GM21723 (cell line): ENCODE measurements at regions not wholly inside any gene's neighbourhood (a gene's known extent, or its start where the extent isn't known, plus 50 kb on each side); places are given as distances from the start of the nearest gene placed in this dataset.

Source experiments
- ATAC-seq: cut with Tn5 transposase; IDR thresholded peaks from one replicate; pipeline ENCODE4 v1.9.1; 2021; ENCODE audit warnings: mild to moderate bottlenecking, moderate library complexity; ENCODE audit not compliant: unreplicated experiment

DNA sequence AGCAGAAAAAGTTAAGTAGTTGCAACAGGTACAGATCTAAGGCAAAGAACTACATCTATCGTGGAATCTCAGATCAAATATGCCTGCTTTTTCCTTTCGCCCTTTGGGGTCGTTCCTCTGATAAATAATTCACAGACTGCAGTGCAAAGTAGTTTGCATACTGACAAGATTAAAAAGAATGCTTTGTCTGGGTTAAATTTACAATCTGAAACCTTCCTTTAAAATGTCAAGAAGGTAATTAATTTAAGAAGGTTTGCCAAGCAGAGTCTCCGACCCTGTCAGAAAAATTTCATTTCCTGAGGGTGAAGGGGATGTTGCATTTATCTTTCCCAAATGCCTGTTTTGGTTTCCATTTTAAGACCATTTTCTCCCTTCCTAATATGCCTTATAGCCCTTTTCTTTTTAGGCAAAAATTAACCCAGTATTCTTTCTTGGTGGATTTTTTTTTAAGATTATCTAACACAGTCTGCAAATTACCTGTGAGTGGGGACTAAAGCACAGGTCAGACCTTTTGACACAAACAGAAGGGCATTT lies 406.9 kb downstream of the LRIG3 start:
- ATAC-seq: no peak

DNA sequence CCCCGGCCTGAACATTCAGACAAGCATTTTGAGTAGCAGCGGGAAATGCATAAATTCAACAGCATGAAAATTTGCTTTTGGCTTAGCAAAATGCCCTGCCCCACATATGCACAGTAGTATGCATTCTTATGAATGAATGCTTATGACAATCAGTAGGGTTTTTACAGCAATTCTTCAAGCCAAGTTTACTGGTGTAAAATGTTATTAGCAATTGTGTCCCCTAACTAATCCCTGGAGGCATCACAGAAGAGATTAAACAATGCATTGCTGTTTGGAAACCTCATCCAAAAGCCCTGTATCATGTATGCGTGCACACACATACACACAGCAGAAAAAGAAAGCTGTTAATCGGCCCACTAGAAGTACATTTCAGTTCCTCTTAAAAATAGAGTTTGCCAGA lies 406.5 kb downstream of the LRIG3 start:
- no peak for ATAC-seq

DNA sequence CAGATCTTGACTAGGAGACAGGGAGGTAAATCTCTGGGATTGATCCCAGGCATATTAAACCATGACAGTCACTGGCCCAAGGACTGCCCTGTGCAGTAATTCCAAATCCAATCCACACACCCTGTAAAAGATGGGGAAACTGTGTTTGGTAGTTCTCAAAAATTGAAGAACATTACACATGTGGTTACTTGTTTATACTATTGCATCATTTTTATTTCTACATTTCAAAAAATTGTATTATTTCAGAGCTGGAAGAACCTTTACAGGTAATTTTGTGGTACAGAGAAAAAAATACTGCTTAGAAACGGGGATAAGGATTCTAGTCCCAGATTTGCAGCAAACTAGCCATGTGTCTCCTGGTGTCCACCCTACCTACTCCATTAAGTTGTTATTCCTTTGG lies 400.5 kb downstream of the LRIG3 start:
- ATAC-seq: no peak

DNA sequence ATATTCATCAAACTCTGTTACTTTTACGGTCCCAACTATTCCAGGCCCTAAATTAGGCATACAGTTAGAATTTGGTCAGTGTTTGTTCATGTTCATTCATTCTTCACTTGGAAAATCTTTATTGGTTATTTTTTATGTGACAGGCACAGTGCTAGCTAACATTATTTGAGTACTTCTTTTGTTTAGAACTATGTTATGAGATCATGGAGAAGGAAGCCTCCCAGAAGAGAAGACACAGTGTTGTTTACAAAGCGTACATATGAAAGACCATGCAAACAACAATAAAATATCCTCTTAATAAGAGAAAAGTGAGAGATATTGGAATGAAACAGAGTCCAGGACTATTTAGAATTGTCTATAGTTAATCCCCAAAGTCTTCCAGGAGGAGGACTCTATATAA lies 399.2 kb downstream of the LRIG3 start:
- ATAC-seq: no peak

DNA sequence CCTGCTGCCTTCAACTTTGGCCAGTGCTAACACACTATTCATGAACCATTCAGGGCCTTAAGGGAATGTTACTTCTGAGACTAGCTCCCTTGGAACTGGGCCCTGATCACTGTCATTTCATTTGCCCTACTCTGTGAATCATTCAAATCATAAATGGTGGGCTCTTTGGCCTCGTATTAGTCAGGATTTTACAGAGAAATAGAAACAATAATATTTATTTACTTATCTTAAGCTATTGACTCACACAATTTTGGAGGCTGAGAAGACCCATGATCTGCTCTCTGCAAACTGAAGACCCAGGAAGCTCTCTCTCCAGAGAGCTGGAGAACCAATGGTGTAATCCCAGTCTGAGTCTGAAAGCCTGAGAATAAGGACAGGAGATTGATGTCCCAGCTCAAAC lies 398.5 kb downstream of the LRIG3 start:
- no peak for ATAC-seq

DNA sequence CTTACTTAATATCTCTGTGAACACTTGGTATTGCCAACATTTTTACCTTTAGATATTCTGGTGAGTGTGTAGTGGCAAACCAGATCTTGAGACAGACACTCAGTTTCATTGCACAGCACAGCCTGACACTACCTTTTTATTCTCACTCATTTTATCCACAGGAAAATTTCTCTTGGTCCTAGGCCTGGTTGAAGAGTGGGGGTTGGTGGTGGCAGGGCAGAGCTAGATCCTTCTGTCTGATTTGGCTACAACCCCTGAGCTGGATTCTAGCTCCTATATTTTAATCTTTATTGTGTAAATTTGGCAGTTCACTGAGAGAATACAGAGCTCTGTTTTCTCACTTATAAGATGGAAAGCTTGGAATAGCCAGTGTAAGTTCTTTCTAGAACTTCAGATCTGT lies 396.9 kb downstream of the LRIG3 start:
- no peak for ATAC-seq

DNA sequence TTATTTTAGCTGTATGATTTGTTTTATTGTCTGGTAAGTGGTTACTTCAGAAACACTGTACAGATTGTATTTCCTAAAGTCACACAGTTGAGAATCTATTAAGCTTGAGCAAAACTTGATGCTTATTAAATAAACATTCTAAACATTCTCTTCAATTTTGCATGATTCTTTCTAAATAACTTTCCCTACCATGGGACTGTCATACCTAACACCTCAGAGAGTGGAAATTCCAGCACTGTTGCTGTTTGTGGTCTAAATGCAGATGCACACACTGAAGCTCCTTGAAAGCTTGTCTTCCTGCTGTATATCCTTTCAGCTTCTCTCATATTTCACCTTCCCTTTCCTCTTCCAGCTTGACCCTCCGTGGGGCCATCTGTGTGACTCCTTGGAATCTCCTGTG lies 392.0 kb downstream of the LRIG3 start:
- ATAC-seq: no peak

DNA sequence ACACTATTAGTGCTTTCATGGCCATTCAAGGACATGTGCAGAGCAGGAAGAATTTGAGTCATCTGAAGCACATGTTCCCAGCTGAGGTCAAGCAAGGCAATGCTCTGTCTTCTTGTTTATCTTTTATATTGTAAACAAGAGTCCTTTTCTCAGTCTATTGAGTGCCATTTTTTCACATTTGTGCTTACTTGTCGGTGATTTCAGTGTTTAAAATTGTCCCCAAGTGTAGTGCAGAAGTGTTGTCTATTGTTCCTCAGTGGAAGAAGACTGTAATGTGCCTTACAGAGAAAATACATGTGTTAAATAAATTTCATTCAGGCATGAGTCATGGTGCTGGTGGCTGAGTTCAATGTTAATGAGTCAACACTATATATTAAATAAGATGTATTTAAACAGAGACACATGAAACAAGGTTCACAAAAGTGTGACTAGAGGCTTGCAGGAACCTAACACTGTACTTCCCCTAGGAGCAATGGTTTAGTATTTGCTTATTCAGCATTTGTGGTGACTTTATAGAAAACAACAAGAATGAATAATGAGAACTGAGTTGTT lies 391.1 kb downstream of the LRIG3 start:
- ATAC-seq: no peak

DNA sequence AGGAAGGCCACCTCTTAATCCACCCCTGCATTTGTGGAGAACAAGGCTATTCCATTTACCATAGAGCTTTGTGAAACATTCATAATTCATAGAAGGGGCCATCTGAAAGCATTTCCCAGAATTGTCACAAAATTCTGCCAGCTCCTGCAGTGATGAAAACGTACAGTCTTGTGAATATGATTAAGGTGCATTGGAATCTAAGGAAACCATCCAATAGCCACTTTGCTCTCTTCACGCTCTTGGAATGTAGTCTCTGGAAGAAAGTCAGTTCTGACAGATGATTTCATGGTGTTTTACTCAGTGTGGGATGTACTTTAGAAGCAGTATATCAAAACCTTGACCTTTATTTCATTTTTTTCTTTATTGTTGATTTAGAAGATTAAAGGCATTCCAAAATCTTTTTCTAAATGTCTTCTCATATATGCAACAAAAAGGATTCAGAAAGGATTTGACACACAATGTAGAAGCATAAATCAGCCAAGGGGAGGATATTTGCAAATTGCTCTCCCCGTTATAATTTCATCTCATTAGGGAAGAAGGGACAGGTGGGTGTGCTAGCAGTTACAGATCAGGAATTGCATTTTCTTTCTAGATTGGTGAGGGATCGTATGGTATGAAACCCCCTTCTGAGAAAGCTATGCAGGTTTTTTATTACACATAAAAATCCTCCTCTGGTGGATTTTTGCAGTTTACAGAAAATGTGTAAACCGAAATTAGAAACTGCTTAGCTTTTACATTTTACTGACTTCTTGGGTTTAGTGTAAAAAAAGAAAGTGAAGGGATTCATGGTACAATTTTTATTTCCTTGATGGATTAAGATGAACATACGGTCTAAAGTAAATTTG lies 390.2 kb downstream of the LRIG3 start:
- ATAC-seq: no peak

DNA sequence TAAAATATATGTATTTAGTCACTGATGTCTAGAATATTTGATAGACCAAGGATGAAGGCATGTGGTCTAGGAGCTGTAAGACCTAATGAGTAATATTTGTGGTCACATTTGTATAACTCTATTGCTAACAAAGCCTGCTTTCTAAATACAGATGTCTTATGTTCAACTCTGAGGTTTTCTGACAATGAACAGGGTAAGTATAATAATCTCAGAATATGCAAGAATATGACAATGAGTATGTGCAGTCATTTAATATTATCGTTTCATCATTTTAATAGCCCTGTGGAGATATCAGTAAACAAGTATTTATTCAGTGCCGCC lies 389.6 kb downstream of the LRIG3 start:
- no peak for ATAC-seq

DNA sequence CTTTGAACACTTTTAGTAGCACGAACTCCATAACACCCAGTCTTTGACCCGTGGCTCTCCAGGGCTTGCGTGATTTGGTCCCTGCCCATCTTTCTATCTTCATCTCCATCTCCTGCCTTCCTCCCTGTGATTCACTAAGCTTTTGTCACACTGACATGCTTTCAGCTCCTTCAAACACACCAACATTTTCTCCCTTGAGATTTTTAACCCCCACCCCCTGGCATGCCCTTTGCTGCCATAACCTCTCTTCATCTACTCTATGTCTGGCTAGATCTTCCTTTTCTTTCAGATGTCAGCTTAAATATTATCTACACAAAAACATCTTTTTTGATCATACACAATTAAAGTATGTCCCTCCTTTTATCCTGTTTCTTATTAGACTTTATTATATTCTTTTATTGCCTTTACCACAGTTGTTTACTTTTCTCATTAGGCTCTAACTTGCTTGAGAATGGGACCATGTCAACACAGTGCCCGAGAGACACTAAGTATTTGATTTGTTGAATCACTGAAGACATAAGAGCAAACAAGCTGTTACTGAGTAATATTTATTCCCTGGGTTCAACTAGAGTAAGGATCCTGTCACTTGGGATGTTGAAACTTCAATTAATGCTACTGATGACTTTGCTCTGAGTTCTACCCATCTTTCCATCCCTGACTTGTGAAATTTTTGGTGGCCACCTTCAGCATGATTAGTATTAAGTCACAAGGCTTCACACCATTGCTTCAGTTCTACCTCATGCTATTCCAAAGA lies 387.3 kb downstream of the LRIG3 start:
- ATAC-seq: no peak

DNA sequence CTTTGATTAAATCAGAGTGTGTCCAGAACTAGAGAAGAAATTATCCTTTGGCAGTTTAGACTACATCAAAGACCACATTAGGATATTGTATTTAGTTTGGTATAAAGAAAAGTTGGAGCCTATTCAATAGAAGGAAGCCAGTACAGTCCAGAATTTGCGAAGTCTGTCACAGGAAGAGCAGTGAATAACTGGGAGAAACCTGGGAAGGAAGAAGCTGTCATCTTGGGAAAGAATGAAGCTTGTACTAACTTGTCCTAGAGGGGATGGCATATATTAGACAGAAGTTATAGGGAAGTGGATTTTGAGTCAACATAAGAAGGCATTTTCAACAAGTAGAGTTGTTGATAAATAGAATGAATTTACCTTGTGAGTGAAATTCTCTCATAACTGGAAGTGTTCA lies 386.7 kb downstream of the LRIG3 start:
- ATAC-seq: no peak

DNA sequence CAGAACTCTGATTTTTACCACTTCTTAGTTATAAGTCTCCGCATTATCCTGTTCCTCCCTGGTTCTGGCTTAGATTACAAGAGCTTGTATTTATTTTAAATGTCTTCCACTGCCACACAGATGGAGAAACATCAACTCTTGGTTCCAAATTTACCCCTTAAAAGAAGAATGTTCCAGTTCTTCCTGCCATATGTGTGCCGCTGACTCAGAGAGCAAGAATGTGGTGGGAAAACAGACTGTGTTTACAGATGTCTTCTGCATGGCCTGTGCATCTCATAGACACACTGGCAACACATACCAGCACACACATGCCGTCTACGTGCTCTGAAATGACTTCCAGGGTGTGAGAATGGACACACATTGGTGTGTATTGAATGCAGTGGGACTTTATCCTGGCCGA lies 383.0 kb downstream of the LRIG3 start:
- no peak for ATAC-seq

DNA sequence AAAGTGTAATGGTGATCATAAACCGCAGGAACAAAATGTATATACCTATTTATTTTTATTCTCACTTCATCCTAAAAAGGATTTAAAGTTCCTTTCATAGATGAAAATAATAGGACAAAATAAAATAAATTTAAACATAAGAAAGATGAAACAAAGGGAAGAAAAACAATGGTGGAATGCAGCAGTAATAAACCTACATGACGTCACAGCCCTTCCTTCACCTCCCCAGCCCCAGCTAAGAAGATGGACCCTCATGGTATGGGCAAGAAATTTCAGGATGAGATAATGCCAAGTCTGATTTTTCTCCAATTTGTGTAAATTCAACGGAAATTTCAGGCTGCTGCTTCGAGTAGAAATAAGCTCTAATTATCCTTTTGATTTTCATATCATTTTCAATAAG lies 381.0 kb downstream of the LRIG3 start:
- no peak for ATAC-seq

DNA sequence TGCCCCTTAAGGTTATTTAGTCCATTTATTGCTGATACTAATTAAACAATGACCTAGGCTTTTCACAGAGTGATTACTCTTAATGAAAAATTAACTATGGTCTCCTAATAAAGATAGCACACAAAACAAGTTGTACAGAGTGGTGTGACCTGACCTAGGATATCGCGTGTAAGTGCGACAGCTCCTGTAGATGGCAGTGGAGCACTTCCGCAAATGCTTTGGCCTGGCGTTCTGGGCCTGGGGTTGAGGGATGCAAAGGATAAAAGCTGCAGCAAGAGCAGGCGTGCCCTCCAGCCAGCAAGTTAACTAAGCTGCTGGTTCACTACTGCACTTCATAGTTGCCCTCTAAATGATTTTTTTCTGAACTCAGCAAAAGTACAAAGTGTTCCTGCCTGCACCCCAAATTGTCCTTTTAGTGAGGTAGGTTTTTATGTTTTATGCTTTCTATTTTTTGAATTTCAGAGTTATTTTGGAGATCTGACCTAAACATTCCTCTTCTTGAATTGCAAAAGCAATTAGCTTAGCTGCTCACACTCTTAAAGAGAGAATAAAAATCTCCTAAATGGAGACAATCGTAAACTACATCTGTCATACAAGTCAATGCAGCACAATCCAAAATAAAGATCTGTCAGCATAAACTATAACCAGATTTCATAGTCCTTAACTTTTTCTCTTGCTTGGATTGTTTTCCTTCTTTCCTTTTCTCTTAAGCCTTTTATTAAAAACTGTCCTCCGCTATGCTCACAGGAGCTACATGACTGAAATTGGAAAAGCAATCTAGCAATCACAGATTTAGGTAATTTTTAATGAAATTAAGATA lies 379.6 kb downstream of the LRIG3 start:
- peak; percentile 59 for ATAC-seq

DNA sequence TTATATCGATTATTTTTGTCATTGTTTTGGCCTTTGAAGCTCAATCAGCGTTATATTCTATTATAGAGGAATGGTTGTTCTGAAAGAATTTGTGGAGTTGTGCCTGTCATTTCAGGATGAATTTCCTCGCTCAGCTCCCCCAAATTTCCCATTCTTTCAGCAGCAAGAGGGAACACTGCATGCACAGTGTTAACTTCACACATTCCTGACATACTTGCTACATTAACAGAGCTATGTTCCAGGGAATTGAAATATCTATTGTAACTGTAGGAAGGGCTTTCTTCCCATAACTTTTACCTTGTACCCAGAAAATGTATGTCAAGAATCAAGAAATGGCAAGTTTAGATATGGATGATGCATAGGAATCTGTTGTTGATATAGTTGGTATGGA lies 379.0 kb downstream of the LRIG3 start:
- ATAC-seq: no peak

DNA sequence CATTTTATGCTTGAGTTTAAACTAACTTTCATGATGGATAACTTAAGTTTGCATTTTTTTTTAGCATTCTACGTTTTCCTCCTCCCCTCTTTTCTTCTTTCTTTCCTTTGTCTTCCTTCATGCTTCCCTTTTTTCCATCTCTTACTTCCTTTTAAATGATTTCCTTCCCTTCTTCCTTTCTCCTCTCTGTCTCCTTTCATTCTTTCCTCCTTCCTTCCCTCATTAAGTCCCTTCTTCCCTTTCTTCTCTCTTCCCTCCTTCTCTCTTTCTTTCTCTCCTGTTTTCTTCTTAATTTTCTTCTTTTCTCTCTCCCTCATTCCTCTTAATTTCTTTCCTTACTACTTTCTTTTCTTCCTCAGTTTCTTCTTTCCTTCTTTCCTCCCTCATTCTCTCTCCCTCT lies 376.0 kb downstream of the LRIG3 start:
- ATAC-seq: no peak

DNA sequence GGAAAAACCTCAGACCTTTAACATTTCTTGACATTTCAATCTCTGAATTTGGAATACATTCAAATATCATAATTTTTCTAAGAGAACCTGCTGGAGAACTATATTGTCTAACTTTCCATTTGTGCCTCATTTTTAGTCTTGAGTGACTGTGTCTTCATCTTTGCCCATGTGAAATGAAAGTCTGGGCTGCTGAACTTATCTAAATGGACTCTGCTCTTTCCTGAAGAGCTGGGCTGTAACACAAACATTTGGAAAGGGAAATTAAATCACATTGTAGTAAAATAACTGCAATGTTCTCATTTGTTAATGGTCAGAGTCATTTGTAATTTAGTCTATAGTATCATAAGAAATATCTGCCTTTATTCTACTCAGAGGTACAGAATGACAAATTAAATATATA lies 373.1 kb downstream of the LRIG3 start:
- ATAC-seq: no peak

DNA sequence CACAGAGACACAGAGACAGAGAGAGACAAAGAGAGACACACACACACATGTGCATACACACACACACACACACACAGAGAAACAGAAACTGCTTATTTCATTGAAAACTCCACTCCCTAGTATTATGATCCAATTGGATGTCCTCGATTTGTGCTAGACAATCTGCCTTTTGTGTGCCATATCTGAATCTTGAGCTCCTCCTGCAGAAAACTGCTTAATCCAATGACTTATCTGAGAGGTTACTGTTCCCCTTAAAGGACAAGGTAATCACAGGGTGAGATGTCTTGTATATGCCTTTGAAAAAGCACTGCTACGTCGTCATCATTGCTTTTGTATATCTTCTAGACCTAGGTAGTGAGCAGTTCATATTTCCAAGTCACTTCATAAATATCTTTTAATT lies 371.5 kb downstream of the LRIG3 start:
- ATAC-seq: no peak

DNA sequence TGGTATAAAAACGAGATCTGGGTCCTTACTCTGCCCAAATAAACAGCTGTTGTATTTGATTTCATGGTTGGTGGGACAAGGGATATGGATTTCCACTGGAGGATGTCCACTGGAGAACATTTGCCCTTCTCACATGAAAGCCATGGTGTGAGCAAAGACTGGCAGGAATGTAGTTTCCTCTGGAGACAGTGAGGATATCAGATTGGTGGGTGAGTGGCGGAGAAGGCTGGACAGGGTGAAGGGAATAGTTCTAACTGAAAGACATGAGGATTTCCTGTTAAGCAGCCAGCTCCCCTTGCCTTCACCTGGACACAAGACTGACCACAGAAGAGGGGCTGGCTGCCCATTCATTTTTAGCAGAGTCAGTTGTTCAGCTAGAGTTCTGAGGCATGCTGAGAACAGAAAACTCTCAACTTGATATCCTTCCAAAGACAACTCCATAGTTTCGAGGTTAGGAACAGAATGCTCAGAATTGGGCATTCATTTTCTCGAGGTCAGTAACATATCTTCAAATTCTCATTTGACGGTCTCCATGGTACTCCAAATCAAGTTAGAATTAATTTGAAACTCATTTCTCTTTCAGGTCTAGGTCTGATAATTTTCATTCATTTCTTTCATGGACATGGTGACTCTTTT lies 365.7 kb downstream of the LRIG3 start:
- no peak for ATAC-seq

DNA sequence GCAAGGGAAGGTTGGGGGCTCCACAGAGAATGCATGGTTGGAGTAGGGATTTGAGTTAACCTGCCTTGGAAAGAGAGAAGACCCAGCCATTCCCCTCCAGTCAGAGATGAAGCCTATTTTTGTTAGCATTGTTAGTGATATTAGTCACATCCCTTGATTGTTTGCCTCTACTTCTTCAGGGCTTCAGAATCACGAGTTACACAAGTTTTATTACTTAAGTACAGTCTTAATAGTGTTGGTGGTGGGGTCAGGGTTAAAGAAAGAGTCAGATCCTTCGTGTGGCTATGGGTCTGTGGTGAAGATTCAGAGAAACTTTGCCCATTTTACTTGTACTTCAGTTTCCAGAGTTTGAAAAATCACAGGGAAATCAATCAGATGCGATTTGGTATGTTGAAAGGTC lies 363.1 kb downstream of the LRIG3 start:
- ATAC-seq: no peak
